Right renal cortex interstitium (tissue), 3 donors: ENCODE measurements at regions not wholly inside any gene's neighbourhood (a gene's known extent, or its start where the extent isn't known, plus 50 kb on each side); places are given as distances from the start of the nearest gene placed in this dataset.
"Not testable (repeated sequence)": the region's sequence is repeated elsewhere in the genome, so short reads cannot be mapped to it uniquely, and the experiment has no call there.

Experiments
- DNase-seq, 3 donors: peaks; one replicate each; pipeline ENCODE4 v3.0.0-alpha.2; 2013; ENCODE audit warnings: low read depth in 3 of 3, low spot score in 2 of 3

DNA sequence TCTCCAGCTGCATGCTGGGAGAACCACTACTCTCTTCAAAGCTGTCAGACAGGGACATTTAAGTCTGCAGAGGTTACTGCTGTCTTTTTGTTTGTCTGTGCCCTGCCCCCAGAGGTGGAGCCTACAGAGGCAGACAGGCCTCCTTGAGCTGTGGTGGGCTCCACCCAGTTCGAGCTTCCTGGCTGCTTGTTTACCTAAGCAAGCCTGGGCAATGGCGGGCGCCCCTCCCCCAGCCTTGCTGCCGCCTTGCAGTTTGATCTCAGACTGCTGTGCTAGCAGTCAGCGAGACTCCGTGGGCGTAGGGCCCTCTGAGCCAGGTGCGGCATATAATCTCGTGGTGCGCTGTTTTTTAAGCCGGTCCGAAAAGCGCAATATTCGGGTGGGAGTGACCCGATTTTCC is 215.0 kb downstream of the STIM2 start:
- DNase-seq, result not testable (repeated sequence)

DNA sequence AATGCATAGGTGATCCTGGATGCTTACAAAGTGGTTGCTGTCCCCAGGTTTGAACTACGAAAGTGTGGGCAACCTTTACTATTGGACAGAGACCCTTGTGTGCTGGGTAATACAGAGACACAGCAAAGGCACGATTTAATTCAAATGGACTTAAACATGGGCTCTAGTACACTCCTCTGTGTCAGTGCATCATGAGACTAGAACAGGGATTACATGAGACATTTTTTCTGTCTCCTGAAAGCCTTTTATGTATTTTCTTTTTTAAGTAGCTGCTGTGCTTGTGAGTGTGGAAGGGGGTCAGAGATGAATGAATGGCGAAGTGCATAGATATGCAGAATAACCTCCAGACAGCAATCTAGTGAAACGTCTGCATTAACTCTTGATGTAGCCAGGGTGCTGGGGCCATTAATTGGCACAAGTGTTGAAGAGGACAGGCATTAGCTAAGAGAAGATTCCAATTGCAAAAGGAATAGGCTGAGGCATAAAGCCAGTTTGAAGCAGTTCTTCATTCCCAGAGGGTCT is 218.4 kb downstream of the STIM2 start:
- no peak for DNase-seq

DNA sequence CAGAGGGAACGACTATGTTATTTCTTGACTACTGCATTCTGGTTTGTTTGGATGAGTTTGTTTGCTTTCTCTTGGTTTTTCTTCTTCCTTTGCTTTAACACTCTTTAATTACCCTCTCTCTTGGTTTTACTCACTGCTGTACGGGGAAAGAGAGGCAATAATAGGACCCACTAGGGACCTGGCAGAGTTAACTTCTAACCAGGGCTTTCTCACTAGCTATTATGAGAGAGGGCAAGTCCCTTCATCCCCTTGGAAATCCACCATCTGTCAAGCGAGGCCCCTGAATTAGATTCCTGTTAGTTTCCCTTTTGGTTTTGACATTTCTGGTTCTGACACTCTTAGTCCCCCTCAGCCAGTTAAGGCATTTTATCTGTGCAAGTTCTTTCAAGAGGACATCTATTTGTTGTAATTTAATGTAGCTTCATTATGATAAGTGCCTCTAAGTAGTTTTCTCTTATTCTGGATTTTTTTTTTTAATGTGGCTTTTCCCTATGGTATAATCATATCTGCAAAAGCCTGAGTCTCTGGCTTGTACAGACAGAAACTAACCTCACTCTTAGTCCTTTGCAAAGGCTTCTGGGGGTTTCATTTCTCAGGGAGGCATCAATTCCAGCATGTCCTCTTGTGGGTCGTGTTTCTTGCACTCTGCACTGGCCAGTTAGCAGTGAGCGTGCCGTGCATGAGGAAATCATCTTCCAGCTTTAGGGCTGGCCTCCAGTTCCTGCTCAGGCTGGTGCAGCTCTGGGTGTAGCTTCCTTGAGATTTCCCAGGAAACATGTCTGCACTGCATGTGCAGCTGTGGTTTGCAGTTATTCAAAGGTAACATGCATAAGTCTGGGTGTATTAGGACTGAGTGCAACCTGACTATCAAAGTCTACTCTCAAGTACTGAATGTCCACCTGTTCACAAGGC is 221.3 kb downstream of the STIM2 start:
- no peak for DNase-seq

DNA sequence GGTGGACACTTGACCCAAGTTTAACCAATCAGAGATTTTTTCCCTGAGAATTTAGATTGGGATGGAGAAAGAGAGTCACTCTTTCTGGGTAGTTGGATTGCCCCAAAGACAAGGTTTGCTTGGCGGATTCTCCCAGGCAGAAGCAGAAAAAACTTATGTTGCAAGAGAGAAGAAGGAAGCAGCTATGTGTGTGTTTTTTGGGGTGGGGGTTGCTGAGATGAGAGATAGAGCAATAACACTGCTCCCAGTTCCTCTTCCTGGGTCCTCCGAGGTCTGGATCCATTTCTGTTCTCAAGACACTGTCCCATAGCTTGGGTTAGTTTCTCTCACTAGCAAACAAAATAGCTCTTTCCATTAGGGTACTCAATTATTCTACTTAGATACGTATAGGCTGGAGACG is 222.1 kb downstream of the STIM2 start:
- DNase-seq, result no peak

DNA sequence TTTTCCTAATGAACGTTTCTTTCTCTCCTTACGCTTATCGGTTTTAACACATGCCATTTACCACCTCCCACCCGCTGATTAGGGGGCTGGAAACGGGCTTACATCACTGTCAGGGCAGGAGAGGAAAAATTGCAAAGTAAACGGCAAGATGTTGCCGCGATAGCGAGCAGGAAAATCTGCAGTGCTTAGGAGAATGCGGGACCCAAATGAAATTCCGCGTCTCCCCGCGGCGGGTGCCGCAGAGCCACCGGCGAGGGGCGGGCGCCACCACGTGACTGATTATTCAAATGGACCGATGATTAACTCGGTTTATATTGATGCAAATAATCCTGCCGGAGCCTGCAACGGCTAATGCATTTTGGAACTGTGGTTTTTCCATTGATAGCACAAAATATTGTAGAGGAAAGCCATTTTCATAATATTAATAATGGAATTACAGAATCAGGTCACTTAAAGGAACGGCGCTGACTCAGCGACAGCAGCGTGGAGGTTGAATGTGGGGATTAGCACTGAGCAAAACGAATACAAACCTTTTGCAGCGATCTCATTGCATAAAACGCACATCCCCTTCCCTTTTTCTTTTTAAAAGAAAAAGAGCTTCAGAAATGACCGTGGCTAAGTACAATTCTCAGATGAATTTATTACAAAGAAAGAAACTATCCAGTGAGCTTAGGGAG is 224.2 kb downstream of the STIM2 start:
- no peak for DNase-seq

DNA sequence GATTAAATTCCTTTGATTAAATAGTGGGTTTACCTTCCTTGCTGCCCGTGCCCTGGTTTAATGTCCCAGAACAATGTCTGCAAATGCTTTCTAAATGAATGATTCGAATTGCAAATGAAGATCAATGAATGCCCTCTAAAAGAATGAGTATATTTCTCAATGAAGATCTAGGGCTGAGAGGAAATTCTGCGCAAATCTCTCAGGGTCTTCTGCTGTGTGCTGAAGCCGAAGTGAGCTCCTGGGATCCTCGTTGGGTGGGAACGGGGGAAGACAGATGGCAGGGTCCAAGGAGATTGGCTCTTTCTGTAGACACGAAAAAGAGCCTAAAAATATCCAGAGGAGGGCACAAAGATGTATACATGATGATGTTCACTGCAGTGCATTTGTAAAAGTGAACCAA is 224.8 kb downstream of the STIM2 start:
- no peak for DNase-seq

DNA sequence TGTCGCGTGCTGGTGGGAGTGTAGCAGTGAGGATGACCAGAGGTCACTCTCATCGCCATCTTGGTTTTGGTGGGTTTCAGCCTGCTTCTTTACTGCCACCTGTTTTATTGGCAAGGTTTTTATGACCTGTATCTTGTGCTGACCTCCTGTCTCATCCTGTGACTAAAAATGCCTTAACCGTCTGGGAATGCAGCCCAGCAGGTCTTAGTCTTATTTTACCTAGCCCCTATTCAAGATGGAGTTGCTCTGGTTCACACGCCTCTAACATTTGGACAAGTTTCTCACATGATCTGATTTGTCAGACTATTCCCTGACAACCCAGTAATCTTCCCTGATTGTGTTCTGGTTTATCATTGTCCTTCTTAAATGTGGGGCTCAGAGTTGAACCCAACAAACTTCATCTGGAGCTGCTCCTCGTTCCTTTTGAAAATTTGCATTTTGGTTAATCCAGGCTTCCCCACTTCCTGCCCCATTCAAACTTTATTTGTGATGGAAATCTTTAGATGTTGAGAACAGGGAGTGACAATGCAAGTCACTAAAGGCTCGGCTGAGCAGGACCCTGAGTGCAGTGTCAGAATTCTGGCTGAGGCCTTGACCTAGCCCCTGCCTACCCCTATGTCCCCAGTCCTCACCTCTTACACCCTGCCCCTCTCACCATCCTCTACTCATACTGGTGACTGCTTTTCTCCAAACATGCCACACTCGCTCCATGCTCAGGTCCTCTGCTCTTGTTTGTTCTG is 226.8 kb downstream of the STIM2 start:
- DNase-seq, result no peak

DNA sequence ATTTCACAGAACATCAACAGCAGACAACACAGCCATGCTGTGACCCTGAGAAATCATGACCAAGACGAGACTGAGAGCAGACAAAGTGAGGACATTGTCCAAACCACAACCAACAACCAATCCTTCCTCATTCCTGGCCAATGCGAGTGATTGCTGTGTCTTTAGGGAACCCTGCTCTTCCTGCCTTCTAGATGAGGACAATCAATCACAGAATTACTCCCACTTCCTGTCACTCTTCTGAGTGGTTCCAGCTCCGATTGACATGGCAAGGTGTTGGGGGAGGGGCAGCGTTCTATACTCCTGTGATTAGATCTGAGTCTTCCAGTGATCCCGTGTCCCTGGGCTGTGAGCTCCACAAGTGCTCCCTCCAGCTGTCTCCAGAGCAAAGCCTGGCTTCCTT is 227.8 kb downstream of the STIM2 start:
- DNase-seq, result no peak

DNA sequence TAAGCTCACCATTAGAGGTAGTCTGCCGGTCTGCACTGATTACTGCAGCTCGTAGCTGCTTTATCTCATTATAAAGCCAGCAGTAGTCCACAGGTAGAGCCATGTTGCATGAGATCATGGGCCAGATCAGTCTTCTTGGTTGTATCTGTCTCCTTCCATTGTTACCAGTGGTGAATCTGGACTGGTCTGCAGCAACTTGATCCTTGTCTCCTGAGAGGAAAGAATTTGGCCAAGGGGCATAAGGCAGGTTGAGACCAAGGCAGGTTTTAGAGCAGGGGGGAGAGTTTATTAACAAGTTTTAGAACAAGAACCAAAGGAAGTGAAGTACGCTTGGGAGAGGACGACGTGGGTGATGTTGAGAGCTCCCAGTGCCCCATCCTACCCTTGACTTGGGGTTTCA is 228.5 kb downstream of the STIM2 start:
- no peak for DNase-seq

DNA sequence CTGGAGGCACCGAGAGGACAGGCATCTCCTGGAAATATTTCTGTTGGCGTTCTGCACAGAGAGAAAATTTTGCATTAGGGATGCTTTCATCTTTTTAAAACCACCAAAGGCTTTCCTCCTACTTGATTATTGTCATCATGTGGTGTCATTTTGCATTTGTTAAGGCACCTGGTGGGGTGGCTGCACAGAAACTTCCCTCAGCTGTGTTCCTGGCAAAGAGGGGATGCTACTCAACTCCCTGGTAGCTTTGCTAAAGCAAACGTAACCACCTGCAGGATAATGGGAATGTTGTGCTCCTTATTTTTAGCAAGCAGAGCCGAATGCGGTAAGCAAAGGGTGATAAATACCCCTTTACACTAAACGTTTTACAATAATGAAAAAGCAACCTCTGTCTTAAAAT is 229.8 kb downstream of the STIM2 start:
- no peak for DNase-seq

DNA sequence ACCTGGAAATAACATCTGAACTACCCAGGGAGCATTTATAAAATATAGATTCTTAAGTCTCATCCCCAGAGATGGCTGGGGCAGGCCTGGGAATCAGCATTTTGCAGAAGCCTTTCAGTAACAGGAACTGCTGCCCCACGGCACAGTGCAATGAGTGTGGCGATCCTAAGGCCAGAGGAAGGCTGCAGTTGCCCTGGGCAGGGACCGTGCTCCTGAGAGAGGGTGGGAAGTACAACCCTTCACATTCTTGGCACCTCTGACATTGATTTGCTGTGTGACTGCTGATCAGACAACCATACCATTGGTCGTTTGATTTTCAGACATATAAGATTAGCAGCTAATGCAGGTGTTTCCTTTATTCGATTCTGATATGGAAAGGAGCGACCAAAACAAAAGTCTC is 233.6 kb downstream of the STIM2 start:
- no peak for DNase-seq

DNA sequence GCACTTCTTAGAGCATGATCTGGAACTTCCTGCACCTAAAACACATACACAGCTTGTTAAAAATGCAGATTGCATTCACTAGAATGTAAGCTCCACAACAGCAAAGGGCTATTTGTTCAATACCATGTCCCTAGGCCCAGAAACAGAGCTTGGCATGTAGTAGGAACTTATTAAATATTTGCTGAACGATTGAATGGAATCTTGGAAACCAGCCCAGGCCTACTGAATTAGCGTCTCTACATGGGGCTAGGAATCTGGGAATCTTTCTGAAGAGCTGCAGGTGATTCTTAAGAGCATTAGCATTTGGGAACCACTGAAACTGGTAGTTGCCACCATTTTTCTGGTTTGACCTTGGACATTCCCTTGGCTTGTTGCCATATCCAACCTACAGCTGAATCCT is 234.1 kb downstream of the STIM2 start:
- no peak for DNase-seq

DNA sequence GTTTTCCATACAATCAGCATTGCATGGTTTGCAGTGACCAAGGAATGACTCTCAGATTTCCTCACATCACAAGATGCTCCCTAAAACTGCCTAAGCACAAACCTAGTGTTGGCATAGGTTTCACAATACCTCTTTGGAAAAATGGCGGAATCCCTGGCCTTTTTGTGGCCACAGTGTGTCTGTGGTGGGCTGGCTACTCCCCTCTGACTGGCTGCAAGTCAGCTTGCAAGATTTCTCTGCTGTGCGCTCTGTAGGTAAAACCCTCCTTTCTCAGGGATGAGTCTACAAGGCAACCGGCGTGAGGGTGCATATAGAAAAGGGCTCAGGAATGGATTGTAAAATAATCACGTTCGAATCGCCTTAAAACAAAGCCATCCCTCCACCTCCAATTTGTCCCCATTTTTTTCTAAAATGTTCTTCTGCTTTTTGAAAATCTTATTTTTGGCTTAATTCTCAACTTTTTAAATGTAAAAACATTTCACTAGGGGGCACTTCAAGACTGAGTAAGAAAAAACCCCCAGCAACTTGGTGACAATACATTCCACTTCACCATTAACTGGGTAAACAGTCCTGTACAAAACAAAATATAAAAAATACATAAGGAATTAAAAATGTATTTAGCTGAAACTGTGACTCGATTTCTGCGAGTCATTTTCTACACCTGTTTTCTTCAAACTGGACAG is 235.6 kb downstream of the STIM2 start:
- no peak for DNase-seq

DNA sequence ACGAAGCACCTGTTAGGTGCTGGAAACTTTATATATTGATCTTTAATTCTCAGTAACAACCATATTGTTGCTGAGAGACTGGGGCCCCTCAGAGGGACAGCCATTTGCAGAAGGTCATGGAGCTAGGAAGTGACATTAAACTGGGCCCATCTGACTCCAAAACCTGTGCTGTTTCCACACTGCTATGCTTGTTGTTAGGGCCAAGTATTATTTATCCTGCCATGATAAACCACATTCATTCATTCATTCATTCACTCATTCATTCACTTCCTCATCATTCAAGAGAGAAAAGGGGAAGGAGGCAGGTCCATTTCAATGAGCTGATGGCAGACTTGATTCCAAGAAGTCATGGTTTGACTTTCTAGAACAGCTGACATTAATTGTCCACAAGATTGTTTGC is 237.4 kb downstream of the STIM2 start:
- no peak for DNase-seq

DNA sequence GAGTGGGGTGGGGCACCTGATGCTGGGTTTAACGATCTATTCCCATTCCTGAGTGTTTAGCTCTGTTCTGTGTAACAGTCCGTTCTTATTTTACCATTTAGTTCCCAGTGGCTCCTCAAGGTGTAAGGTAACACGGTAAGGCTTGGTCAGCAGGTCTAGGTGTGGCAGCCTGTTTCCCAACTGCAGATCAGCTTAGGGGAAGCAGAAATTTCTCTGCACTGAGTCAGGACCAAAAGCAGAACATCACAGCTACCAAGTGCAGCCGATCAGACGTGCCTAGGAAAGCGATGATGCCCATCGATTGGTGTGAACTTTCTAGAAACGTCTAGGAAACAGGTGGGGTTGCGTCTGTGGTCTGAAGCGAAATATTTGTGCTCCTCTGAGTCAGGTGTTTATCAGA is 240.1 kb downstream of the STIM2 start:
- no peak for DNase-seq

DNA sequence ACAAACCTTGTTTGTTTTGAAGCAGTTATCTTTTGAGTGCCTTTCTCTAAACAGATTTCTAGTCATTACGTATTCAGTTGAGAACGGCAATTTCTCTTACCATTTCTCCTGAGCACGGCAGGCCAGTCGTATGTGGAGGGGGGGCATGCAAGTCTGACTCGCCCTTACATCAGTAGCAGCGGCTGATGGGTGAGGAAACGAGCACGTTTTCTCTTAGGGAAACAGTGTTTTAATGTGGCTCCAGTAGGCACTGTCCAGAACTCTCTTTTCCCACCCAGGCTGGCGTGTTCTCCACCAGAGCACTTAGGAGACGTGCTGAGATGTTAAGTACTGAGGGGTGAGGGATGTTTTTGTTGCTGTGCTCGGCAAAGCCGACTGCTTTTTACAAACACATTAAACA is 240.5 kb downstream of the STIM2 start:
- no peak for DNase-seq

DNA sequence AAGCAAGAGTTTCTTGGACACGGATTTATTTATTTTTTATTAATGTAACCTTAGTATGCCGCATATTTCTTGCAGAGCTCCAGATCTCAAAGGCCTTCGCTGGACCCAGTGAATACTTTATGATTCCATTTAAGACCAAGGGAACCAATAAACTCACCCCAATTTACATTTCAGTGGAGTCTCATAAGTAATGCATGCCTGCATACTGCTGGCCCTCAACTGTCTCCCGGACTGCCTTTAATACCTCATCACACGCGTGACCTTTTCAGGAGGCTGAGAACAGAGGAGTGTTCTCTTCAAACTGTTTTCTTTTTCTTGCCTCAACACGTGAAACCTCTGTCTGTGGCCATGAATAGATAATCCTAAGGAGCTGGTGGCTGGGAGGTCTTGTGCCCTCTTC is 240.9 kb downstream of the STIM2 start:
- no peak for DNase-seq

DNA sequence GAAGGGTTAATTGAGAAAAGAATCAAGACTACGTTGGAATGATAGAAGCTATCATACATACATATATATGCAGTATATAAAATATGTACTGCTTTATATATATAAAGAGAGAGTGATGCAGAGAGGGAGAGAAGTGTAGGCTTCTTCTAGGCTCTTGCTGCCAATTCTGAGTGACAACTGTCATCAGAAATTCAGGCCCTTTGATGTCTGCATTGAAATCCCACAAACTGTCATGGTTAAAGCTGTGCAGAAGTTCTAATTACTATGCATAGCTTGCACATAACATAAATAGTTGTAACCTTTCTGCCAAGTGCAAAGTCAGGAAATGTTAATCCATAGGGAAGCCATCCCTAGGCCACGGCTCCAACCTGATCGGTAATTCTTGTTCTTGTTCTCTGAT is 251.0 kb downstream of the STIM2 start:
- DNase-seq, result no peak

DNA sequence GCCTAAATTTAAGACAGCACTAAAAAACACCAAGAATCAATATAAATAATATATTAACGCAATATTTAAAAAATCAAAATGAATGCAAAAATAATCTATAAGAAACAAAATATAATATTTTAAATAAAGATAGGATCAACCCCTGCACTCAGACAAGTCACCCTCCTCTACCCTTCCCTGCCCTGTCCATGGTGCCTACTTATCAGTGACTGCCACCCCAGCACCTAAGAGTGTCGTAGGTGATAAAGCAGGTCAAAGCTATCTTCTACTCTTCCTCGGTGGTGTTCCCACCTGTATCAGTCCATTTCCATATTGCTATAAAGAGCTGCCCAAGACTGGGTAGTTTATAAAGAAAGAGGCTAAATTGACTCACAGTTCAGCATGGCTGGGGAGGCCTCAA is 251.9 kb downstream of the STIM2 start:
- no peak for DNase-seq

DNA sequence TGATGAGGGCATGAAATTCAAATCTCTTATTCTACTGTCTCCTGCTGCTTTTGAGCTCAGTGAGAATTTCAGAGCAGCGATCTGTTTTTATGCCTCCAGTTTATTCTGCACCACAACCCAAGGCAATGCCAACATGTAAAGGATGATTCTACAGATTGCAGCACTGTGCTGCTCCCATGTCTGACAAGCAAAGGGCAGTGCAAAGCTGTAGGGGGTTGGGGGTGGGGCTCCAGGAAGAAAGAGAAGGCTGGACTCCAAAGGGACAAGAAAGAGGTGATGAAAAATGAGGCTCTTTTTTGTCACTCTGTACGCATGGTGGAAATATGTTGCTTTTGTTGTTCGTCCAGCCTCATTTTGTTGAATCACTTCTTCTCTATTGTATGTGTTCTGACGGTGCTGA is 254.6 kb downstream of the STIM2 start:
- DNase-seq, result no peak

DNA sequence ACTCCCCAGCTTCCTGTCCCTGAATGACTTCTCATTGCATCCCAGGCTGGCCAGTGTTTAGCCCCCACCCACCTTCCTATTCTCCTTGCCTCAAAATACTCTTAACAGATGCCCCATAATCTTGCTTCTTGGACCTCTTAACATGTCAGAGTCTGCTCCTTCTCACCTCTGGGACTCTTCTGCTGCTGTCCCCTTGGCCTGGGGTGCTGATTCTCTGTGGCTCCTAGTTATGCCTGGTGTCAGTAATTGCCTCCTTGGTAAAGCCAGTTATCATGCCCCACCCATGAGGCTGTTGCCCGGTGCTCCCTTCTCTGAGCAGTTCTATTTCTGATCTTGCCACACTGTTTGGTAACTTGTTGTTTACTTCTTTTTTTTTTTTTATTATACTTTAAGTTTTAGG is 256.8 kb downstream of the STIM2 start:
- no peak for DNase-seq
